Effector memory CD4-positive, alpha-beta T cell (primary cell): ENCODE measurements at regions not wholly inside any gene's neighbourhood (a gene's known extent, or its start where the extent isn't known, plus 50 kb on each side); places are given as distances from the start of the nearest gene placed in this dataset.
"Not testable (repeated sequence)": the region's sequence is repeated elsewhere in the genome, so short reads cannot be mapped to it uniquely, and the experiment has no call there.

Experiments
- DNase-seq, 3 donors: peaks; one replicate each; pipeline ENCODE4 v3.0.0-alpha.2; 2020
- H3K27ac ChIP-seq: 2 replicates; pipeline ENCODE4 v1.7.0; 2013; ENCODE audit warnings: mild to moderate bottlenecking, low read length, moderate library complexity; ENCODE audit not compliant: insufficient read depth, poor library complexity, severe bottlenecking
- H3K27me3 ChIP-seq: replicated peaks from 2 replicates; pipeline ENCODE4 v1.7.0; 2013; ENCODE audit warnings: mild to moderate bottlenecking, low read length; ENCODE audit not compliant: insufficient read depth, control insufficient read depth, poor library complexity, severe bottlenecking
- H3K36me3 ChIP-seq: 2 replicates; pipeline ENCODE4 v1.7.0; 2013; ENCODE audit warnings: mild to moderate bottlenecking, low read length, moderate library complexity; ENCODE audit not compliant: control insufficient read depth, insufficient read depth
- H3K4me1 ChIP-seq: 2 replicates; pipeline ENCODE4 v1.7.0; 2013; ENCODE audit warnings: low read length, mild to moderate bottlenecking; ENCODE audit not compliant: control insufficient read depth, insufficient read depth, poor library complexity, severe bottlenecking
- H3K4me3 ChIP-seq: 2 replicates; pipeline ENCODE4 v1.7.0; 2013; ENCODE audit warnings: low read length, low read depth, mild to moderate bottlenecking; ENCODE audit not compliant: insufficient read depth, poor library complexity, severe bottlenecking
- H3K9me3 ChIP-seq: 2 replicates; pipeline ENCODE4 v1.7.0; 2013; ENCODE audit warnings: mild to moderate bottlenecking, low read length, moderate library complexity; ENCODE audit not compliant: control insufficient read depth

DNA sequence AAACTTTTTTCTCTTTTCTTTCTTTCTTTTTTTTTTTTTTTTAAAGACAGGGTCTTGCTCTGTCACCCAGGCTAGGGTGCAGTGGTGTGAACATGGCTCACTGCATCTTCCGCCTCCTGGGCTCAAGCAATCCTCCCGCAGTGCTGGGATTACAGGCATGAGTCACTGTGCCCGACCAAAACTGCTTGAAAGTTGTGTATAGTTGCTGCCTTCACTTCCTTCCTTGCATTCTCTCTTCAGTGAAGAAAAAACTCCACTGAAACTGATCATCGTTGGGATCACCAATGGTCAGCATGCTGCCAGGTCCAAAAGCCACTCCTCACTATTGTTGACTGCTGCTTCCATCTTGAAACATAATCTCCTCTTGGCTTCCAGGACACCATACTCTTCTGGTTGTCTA, 66.6 kb upstream of the CTNNA1 start:
- Histone ChIP-seq H3K4me3 (no peak overlapping the region), H3K4me1 (no peaks in the 10 kb centered on the region), H3K36me3 (no peaks in the 10 kb centered on the region), H3K27me3 (peaks cover 12% of the 10 kb centered on the region), H3K27ac (no peak overlapping the region), H3K9me3 (no peaks in the 10 kb centered on the region)
- DNase-seq, result no peak

- H3K9me3 ChIP-seq, result no peaks in the 10 kb centered on the region
- H3K4me3 ChIP-seq, result no peak overlapping the region
- peaks cover 12% of the 10 kb centered on the region for H3K27me3 ChIP-seq
- no peaks in the 10 kb centered on the region for H3K4me1 ChIP-seq
- no peaks in the 10 kb centered on the region for H3K36me3 ChIP-seq
- H3K27ac ChIP-seq, result no peak overlapping the region
- no peak for DNase-seq
These were observed 68.0 kb upstream of the CTNNA1 start for GRCh38 chr5:138685193-138685745.

GRCh38 chr5:138682462-138682861, 70.8 kb upstream of the CTNNA1 start:
- not testable (repeated sequence) for H3K4me1 ChIP-seq, H3K9me3 ChIP-seq, H3K4me3 ChIP-seq, H3K27me3 ChIP-seq, H3K36me3 ChIP-seq, DNase-seq, H3K27ac ChIP-seq

- not testable (repeated sequence) for H3K27ac ChIP-seq, H3K36me3 ChIP-seq, H3K4me1 ChIP-seq, H3K27me3 ChIP-seq, H3K4me3 ChIP-seq, DNase-seq, H3K9me3 ChIP-seq
These were observed 74.4 kb upstream of the CTNNA1 start for GRCh38 chr5:138678826-138679225.

GRCh38 chr5:138677782-138678181, 75.4 kb upstream of the CTNNA1 start:
- H3K36me3 ChIP-seq, result no peaks in the 10 kb centered on the region
- no peaks in the 10 kb centered on the region for H3K4me1 ChIP-seq
- DNase-seq, result no peak
- no peak overlapping the region for H3K27ac ChIP-seq
- no peaks in the 10 kb centered on the region for H3K27me3 ChIP-seq
- H3K4me3 ChIP-seq, result no peak overlapping the region
- H3K9me3 ChIP-seq, result no peaks in the 10 kb centered on the region

- H3K27me3 ChIP-seq, result peaks cover 2% of the 10 kb centered on the region
These were observed 76.5 kb upstream of the CTNNA1 start for GRCh38 chr5:138676556-138677193.

GRCh38 chr5:138676002-138676401, 77.2 kb upstream of the CTNNA1 start:
- H3K4me1 ChIP-seq, result no peaks in the 10 kb centered on the region
- no peak for DNase-seq
- no peaks in the 10 kb centered on the region for H3K9me3 ChIP-seq
- H3K27me3 ChIP-seq, result peaks cover 5% of the 10 kb centered on the region
- no peaks in the 10 kb centered on the region for H3K36me3 ChIP-seq
- H3K4me3 ChIP-seq, result no peak overlapping the region
- H3K27ac ChIP-seq, result no peak overlapping the region

More at GRCh38 chr5:138676556-138677193, 76.5 kb upstream of the CTNNA1 start:
- H3K4me3 ChIP-seq, result no peak overlapping the region
- DNase-seq, result no peak
- no peaks in the 10 kb centered on the region for H3K4me1 ChIP-seq
- H3K9me3 ChIP-seq, result no peaks in the 10 kb centered on the region
- no peak overlapping the region for H3K27ac ChIP-seq
- H3K36me3 ChIP-seq, result no peaks in the 10 kb centered on the region

GRCh38 chr5:138668451-138669380, 84.5 kb upstream of the CTNNA1 start:
- Histone ChIP-seq H3K27ac (no peak overlapping the region), H3K9me3 (no peaks in the 10 kb centered on the region), H3K36me3 (no peaks in the 10 kb centered on the region), H3K27me3 (peaks cover 33% of the 10 kb centered on the region), H3K4me1 (peaks cover 17% of the 10 kb centered on the region), H3K4me3 (no peak overlapping the region)
- peak in 1 of 3 donors; percentile 9 for DNase-seq

DNA sequence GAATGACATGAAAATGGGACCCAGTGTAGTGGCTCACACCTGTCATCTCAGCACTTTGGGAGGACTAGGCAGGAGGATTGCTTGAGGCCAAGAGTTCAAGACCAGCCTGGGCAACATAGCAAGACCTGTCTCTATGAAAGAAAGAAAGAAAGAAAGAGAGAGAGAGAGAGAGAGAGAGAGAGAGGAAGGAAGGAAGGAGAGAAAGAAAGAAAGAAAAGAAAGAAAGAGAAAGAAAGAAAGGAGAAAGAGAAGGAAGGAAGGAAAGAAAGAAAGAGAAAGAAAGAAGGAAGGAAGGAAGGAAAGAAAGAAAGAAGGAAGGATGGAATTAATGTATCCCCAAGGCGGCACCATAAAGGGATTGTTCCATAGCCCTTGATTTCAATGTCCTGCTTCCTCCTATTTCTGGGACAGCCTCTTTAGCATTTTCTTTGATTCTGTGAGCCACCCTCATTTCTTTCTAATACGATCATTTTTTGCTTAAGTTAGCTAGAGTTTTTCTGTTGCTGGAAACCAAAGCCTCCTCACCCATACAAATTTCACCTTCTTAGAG, 85.4 kb upstream of the CTNNA1 start:
- not testable (repeated sequence) for DNase-seq, H3K27ac ChIP-seq, H3K36me3 ChIP-seq, H3K9me3 ChIP-seq, H3K4me3 ChIP-seq
- peaks cover 38% of the 10 kb centered on the region for H3K27me3 ChIP-seq
- peaks cover 22% of the 10 kb centered on the region for H3K4me1 ChIP-seq
